ENCODE measurements at regions not wholly inside any gene's neighbourhood (a gene's known extent, or its start where the extent isn't known, plus 50 kb on each side); places are given as distances from the start of the nearest gene placed in this dataset.

DNA sequence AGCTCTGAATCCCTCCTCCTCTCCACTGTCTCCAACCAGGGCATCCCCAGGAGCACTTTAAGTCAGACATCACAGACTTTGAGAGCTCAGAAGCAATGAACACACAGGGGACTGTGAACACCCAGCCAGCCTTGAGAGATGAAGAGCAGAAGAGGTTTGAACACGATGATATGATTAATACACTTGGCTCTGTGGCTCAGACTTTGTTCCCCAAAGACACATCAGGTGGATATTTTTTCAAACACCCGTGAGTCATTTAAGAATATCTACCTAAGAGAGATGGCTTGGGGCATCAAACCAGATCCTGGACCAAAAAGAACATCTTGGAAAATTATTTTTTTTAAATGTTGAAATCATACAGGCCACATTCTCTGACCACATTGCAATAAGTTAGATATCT is 134.9 kb upstream of the OTOS start:
- TF ChIP-seq, protein P1, sequence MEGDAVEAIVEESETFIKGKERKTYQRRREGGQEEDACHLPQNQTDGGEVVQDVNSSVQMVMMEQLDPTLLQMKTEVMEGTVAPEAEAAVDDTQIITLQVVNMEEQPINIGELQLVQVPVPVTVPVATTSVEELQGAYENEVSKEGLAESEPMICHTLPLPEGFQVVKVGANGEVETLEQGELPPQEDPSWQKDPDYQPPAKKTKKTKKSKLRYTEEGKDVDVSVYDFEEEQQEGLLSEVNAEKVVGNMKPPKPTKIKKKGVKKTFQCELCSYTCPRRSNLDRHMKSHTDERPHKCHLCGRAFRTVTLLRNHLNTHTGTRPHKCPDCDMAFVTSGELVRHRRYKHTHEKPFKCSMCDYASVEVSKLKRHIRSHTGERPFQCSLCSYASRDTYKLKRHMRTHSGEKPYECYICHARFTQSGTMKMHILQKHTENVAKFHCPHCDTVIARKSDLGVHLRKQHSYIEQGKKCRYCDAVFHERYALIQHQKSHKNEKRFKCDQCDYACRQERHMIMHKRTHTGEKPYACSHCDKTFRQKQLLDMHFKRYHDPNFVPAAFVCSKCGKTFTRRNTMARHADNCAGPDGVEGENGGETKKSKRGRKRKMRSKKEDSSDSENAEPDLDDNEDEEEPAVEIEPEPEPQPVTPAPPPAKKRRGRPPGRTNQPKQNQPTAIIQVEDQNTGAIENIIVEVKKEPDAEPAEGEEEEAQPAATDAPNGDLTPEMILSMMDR (conservative IDR thresholded peaks at IDR 0.05): no peak
- no peak for TF ChIP-seq ZFX (IDR thresholded peaks at IDR 0.05)
- no peak overlapping the region for H3K27ac ChIP-seq

DNA sequence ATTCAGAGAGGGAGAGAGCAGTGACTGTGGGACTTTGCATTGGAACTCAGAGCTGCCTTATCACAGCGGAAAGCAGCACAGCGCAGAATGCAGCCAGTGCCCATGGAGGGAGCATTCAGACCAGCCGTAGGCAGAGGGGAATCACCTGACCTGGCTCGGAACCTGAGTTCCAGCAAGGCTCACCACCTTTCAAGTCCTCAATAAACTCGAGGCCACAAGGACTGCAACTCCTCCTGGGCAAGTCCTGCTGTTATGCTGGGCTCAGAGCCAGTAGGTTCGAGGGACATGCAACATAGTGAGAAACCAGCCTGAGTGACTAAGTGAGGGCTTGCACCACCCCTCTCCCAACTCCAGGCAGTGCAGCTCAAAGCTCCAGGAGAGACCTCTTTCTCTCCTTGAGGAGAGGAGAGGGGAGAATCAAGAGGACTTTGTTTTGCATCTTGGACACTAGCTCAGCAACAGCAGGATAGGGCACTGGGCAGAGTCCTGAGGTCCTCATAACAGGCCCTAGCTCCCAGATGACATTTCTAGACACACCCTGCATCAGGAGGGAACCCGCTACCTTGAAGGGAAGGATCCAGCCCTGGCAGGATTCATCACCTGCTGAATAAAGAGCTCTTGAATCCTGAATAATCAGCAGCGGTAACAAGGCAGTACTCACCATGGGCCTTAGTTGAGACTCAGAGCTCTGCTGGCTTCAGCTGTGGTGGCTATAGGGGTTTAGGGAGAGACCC is 136.8 kb upstream of the OTOS start:
- no peak overlapping the region for H3K27ac ChIP-seq
- TF ChIP-seq, protein P1 (conservative IDR thresholded peaks at IDR 0.05): no peak
- no peak for TF ChIP-seq ZFX (IDR thresholded peaks at IDR 0.05)

DNA sequence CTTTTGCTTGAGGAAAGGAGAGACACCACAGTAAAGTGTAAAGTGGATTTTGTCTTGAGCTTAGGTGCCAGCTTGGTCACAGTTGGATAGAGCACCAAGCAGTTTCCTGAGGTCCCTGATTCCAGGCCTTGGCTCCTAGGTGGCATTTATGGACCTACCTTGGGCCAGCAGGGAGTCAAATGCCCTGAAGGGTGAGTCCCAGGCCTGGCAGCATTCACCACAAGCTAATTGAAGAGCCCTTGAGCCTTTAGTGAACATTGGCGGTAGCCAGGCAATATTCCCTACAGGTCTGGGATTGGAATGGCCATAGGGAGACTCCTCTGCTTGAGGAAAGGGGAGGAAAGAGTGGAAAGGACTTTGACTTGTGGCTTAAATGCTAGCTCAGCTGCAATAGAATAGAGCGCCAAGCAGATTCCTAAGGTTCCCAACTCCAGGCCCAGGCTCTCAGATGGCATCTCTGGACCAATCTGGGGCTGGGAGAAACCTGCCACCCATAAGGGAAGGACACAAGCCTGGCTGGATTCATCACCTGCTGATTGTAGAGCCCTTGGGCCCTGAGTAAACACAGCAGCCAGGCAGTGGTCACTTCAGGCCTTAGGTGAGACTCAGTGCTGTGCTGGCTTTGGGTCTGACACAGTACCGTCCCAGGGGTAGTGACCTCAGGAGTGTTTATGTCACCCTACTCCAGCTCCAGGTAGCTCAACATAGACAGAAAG is 137.5 kb upstream of the OTOS start:
- no peak overlapping the region for H3K27ac ChIP-seq
- TF ChIP-seq, protein P1 (conservative IDR thresholded peaks at IDR 0.05): no peak
- TF ChIP-seq ZFX (IDR thresholded peaks at IDR 0.05): no peak

DNA sequence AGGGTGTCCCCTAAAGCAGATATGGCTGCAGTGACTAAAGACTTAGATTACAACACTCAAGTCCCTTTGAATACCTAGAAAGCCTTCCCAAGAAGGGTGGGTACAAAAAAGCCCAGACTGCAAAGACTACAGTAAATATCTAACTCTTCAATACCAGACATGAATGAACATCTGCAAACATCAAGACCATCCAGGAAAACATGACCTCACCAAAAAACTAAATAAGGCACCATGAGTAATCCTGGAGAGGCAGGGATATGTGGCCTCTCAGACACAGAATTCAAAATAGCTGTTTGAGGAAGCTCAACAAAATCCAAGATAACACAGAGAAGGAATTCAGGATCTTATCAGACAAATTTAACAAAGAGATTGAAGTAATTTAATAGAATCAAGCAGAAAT is 138.2 kb upstream of the OTOS start:
- TF ChIP-seq, protein P1 (conservative IDR thresholded peaks at IDR 0.05): no peak
- no peak for TF ChIP-seq ZFX (IDR thresholded peaks at IDR 0.05)
- no peak overlapping the region for H3K27ac ChIP-seq

DNA sequence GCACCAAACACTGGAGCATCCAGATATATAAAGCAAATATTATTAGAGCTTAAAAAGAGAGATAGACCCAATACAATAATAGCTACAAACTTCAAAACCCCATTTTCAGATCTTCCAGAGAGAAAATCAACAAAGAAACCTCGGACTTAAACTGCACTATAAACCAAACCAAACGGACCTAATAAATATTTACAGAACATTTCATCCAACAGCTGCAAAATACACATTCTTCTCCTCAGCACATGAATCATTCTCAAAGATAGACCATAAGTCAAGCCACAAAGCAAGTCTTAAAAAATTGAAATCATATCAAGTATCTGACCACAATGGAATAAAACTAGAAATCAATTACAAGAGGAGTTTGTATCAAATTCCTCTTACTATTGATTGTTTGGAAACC is 140.2 kb upstream of the OTOS start:
- no peak overlapping the region for H3K27ac ChIP-seq
- TF ChIP-seq, protein P1 (conservative IDR thresholded peaks at IDR 0.05): no peak
- TF ChIP-seq ZFX (IDR thresholded peaks at IDR 0.05): no peak

DNA sequence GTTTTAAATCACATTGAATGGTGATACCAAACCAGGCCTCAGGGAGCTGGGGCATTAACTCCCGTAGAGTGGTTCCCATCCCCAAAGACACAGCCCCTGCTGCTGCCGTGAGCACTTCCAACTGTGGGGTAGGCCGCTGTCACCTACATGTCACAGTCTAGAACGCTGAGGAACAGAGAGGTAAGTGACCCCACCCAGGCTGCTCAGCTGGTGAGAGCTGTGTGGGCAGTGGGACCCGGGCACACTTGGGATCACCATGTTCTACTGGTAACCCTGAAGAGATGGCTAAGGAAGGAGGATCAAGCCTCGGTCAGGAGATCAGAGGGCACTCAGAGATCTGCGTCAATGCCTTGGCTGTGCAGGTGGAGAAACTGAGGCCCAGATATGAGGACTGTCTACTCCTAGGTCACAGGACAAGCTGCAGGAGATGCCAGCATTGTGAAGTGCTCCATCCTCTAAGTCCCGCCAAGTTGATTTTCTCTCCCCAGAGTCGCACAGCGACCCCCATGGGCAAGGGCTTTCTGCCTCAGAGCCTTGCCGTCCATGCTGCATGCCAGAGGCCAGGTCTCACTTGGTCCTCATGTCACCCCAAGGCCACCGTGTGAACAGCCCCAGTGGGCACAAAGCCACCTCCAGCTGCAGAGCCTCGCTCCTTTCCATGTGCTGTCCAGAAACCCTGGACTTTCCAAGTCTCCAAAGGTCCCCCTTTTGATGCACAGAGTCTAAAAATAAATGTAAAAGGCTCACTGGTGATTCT is 144.2 kb upstream of the OTOS start:
- H3K27ac ChIP-seq: no peak overlapping the region
- no peak for TF ChIP-seq ZFX (IDR thresholded peaks at IDR 0.05)
- TF ChIP-seq, protein P1 (conservative IDR thresholded peaks at IDR 0.05): no peak

DNA sequence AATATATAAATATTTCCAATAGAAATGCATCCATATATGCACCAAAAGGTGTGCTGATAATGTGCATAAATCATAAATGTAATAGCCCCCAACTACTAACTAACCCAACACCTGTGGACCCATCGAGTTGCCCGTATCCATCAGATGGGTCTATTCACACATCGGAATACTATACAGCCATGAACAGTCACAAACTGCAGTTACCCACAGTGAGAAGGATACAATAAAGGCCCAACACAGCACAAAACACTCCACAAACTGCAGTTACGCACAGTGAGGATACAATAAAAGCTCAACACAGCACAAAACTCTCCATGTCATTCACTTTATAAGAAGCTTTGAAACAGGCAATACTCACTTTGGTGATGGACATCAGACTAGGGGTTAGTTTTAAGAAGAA is 145.3 kb upstream of the OTOS start:
- no peak for TF ChIP-seq ZFX (IDR thresholded peaks at IDR 0.05)
- TF ChIP-seq, protein P1 (conservative IDR thresholded peaks at IDR 0.05): no peak
- H3K27ac ChIP-seq: no peak overlapping the region

All from C4-2B (cell line).